Mesendoderm (in vitro differentiated cells): ENCODE measurements at regions not wholly inside any gene's neighbourhood (a gene's known extent, or its start where the extent isn't known, plus 50 kb on each side); places are given as distances from the start of the nearest gene placed in this dataset.
"Not testable (repeated sequence)": the region's sequence is repeated elsewhere in the genome, so short reads cannot be mapped to it uniquely, and the experiment has no call there.

Source experiments
- DNase-seq: peaks from one replicate; pipeline ENCODE4 v3.0.0; 2013
- H2AK5ac ChIP-seq: 2 replicates; pipeline ENCODE4 v1.6.1; 2013; ENCODE audit warnings: low read length, inconsistent platforms
- H2BK120ac ChIP-seq: 2 replicates; pipeline ENCODE4 v1.6.1; 2013; ENCODE audit warnings: low read depth, mild to moderate bottlenecking, low read length, moderate library complexity, mixed read lengths
- H2BK15ac ChIP-seq: replicated peaks from 2 replicates; pipeline ENCODE4 v1.6.1; 2013; ENCODE audit warnings: low read depth, mild to moderate bottlenecking, moderate library complexity
- H2BK5ac ChIP-seq: 2 replicates; pipeline ENCODE4 v1.6.1; 2013; ENCODE audit warnings: low read length, inconsistent platforms
- H3K18ac ChIP-seq: 2 replicates; pipeline ENCODE4 v1.6.1; 2013; ENCODE audit warnings: mild to moderate bottlenecking, low read length, mixed read lengths
- H3K23ac ChIP-seq: one replicate; pipeline ENCODE4 v1.6.1; 2013; ENCODE audit warnings: low read length
- H3K27ac ChIP-seq: 2 replicates; pipeline ENCODE4 v1.5.1; 2013; ENCODE audit warnings: low read depth, mild to moderate bottlenecking, inconsistent platforms, low read length, moderate library complexity
- H3K27me3 ChIP-seq: 2 replicates; pipeline ENCODE4 v1.6.1; 2013; ENCODE audit warnings: low read length, control low read depth, mild to moderate bottlenecking, inconsistent platforms; ENCODE audit not compliant: insufficient read depth, poor library complexity
- H3K36me3 ChIP-seq: 2 replicates; pipeline ENCODE4 v1.6.1; 2013; ENCODE audit warnings: low read length, inconsistent platforms; ENCODE audit not compliant: control insufficient read depth, insufficient read depth
- H3K4ac ChIP-seq: one replicate; pipeline ENCODE4 v1.6.1; 2013; ENCODE audit warnings: low read depth, mild to moderate bottlenecking, low read length, moderate library complexity
- H3K4me1 ChIP-seq: 2 replicates; pipeline ENCODE4 v1.6.1; 2013; ENCODE audit warnings: low read depth, low read length, inconsistent platforms; ENCODE audit not compliant: control insufficient read depth
- H3K4me2 ChIP-seq: 2 replicates; pipeline ENCODE4 v1.6.1; 2013; ENCODE audit warnings: low read length
- H3K4me3 ChIP-seq: 2 replicates; pipeline ENCODE4 v1.5.1; 2013; ENCODE audit warnings: mild to moderate bottlenecking, low read length
- H3K56ac ChIP-seq: one replicate; pipeline ENCODE4 v1.6.1; 2013; ENCODE audit warnings: low read length
- H3K79me1 ChIP-seq: 2 replicates; pipeline ENCODE4 v1.6.1; 2013; ENCODE audit warnings: low read length, inconsistent platforms
- H3K79me2 ChIP-seq: 2 replicates; pipeline ENCODE4 v1.6.1; 2013; ENCODE audit warnings: mild to moderate bottlenecking, low read length; ENCODE audit not compliant: control insufficient read depth, insufficient read depth
- H3K9ac ChIP-seq: 2 replicates; pipeline ENCODE4 v1.6.1; 2013; ENCODE audit warnings: low read length, inconsistent platforms
- H4K5ac ChIP-seq: one replicate; pipeline ENCODE4 v1.6.1; 2013; ENCODE audit warnings: low read length
- H4K8ac ChIP-seq: one replicate; pipeline ENCODE4 v1.6.1; 2013; ENCODE audit warnings: low read depth, mild to moderate bottlenecking, control low read depth, low read length, moderate library complexity
- WGBS: extraction: QIAGEN DNeasy Blood & Tissue Kit; methylation state at CpG from one replicate; pipeline ENCODE4 v1.1.7; 2013; ENCODE audit warnings: low lambda C conversion rate, missing lambda C conversion rate; ENCODE audit not compliant: insufficient coverage; ENCODE audit errors: extremely low coverage; 5-methylcytosine and 5-hydroxymethylcytosine counted together

GRCh38 chr9:138213748-138214147 lies 336.2 kb downstream of the CACNA1B start:
- H2AK5ac ChIP-seq, H4K8ac ChIP-seq, H3K79me1 ChIP-seq, H3K27me3 ChIP-seq, DNase-seq, H2BK120ac ChIP-seq, H2BK5ac ChIP-seq, H3K79me2 ChIP-seq, H3K4me1 ChIP-seq, H3K4me3 ChIP-seq, H3K27ac ChIP-seq, H3K18ac ChIP-seq, H3K56ac ChIP-seq, H3K4ac ChIP-seq, H3K23ac ChIP-seq, H3K9ac ChIP-seq, H3K4me2 ChIP-seq, H4K5ac ChIP-seq, H2BK15ac ChIP-seq, H3K36me3 ChIP-seq: not testable (repeated sequence)
- WGBS, result no CpG with 5 or more reads among the region's 6 CpGs

GRCh38 chr9:138214548-138214947 lies 337.0 kb downstream of the CACNA1B start:
- not testable (repeated sequence) for H3K4ac ChIP-seq, H4K5ac ChIP-seq, H3K27ac ChIP-seq, DNase-seq, H3K36me3 ChIP-seq, H3K79me2 ChIP-seq, H4K8ac ChIP-seq, H3K4me2 ChIP-seq, H3K9ac ChIP-seq, H3K79me1 ChIP-seq, H2AK5ac ChIP-seq, H2BK5ac ChIP-seq, H3K27me3 ChIP-seq, H3K56ac ChIP-seq, H2BK15ac ChIP-seq, H3K4me1 ChIP-seq, H3K18ac ChIP-seq, H3K4me3 ChIP-seq, H2BK120ac ChIP-seq, H3K23ac ChIP-seq
- no CpG with 5 or more reads among the region's 8 CpGs for WGBS

GRCh38 chr9:138215588-138215987 lies 338.0 kb downstream of the CACNA1B start:
- not testable (repeated sequence) for H3K56ac ChIP-seq

GRCh38 chr9:138216817-138217216 lies 339.2 kb downstream of the CACNA1B start:
- not testable (repeated sequence) for H3K27me3 ChIP-seq, H3K18ac ChIP-seq, H3K4ac ChIP-seq, H3K9ac ChIP-seq, H3K56ac ChIP-seq, H3K23ac ChIP-seq, H2AK5ac ChIP-seq, DNase-seq, H3K79me2 ChIP-seq, H3K79me1 ChIP-seq, H3K4me2 ChIP-seq, H4K8ac ChIP-seq, H2BK120ac ChIP-seq, H4K5ac ChIP-seq, H2BK5ac ChIP-seq, H3K27ac ChIP-seq, H2BK15ac ChIP-seq, H3K4me3 ChIP-seq, H3K4me1 ChIP-seq, H3K36me3 ChIP-seq
- WGBS, result no CpG with 5 or more reads among the region's 9 CpGs

More at GRCh38 chr9:138215588-138215987, 338.0 kb downstream of the CACNA1B start:
- H2AK5ac ChIP-seq, H3K4me2 ChIP-seq, H4K8ac ChIP-seq, H3K18ac ChIP-seq, H4K5ac ChIP-seq, H3K23ac ChIP-seq, H3K79me2 ChIP-seq, DNase-seq, H3K4me3 ChIP-seq, H3K79me1 ChIP-seq, H3K9ac ChIP-seq, H3K27me3 ChIP-seq, H3K4me1 ChIP-seq, H3K27ac ChIP-seq, H3K4ac ChIP-seq, H2BK5ac ChIP-seq, H2BK120ac ChIP-seq, H3K36me3 ChIP-seq, H2BK15ac ChIP-seq: not testable (repeated sequence)
- WGBS, result no CpG with 5 or more reads among the region's 2 CpGs

GRCh38 chr9:138217284-138217850 lies 339.8 kb downstream of the CACNA1B start:
- H3K79me2 ChIP-seq, H3K79me1 ChIP-seq, H3K27ac ChIP-seq, H2BK5ac ChIP-seq, H4K8ac ChIP-seq, H3K9ac ChIP-seq, H4K5ac ChIP-seq, H3K4ac ChIP-seq, H3K27me3 ChIP-seq, H2BK15ac ChIP-seq, H3K4me2 ChIP-seq, H2AK5ac ChIP-seq, H3K56ac ChIP-seq, H3K4me1 ChIP-seq, H3K36me3 ChIP-seq, H3K4me3 ChIP-seq, DNase-seq, H3K18ac ChIP-seq, H3K23ac ChIP-seq, H2BK120ac ChIP-seq: not testable (repeated sequence)
- WGBS, result no CpG with 5 or more reads among the region's 5 CpGs

- H3K4me3 ChIP-seq, DNase-seq, H3K36me3 ChIP-seq, H2BK120ac ChIP-seq, H3K79me1 ChIP-seq, H2AK5ac ChIP-seq, H2BK5ac ChIP-seq, H3K56ac ChIP-seq, H3K4ac ChIP-seq, H3K27me3 ChIP-seq, H3K4me2 ChIP-seq, H3K27ac ChIP-seq, H2BK15ac ChIP-seq, H4K8ac ChIP-seq, H3K79me2 ChIP-seq, H3K4me1 ChIP-seq, H4K5ac ChIP-seq, H3K23ac ChIP-seq, H3K18ac ChIP-seq, H3K9ac ChIP-seq: not testable (repeated sequence)
- no CpG with 5 or more reads among the region's 17 CpGs for WGBS
These were observed 341.7 kb downstream of the CACNA1B start for GRCh38 chr9:138219249-138219648.
